Lower leg skin (tissue), 3 donors: ENCODE measurements at regions not wholly inside any gene's neighbourhood (a gene's known extent, or its start where the extent isn't known, plus 50 kb on each side); places are given as distances from the start of the nearest gene placed in this dataset.

Source experiments
- POLR2A ChIP-seq, 2 donors: fragments of 450-650 bp; IDR thresholded peaks; one replicate each; pipeline ENCODE4 v1.6.1; 2016 to 2017; ENCODE audit warnings: antibody characterized with exemption in 2 of 2, mild to moderate bottlenecking in 1 of 2, moderate library complexity in 1 of 2
- TF ChIP-seq, protein P1 (sequence below), 3 donors: fragments of 450-650 bp; IDR thresholded peaks; one replicate each; pipeline ENCODE4 v1.5.1; 2016; ENCODE audit warnings: antibody characterized with exemption in 3 of 3, mild to moderate bottlenecking in 3 of 3, moderate library complexity in 2 of 3

DNA sequence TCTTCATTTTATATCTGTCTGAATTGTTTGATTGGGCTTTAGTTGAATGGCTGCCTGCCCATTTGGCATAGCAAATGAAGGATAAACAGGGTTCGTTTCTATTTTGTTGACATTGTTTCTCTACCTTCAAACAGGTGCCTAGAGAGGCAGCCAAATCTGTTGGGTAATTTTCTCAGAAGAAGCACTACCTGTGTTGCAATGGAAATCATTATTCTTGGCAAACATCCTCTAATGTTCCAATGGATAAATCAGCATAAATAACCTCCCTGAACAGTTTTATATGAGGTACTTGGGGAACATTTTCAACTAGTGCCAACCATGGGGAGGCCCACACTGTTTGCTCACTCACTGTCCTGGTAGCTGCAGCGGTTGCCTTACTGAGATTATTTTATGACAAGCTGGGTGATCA, 64.4 kb upstream of the PLPP4 start:
- TF ChIP-seq, protein P1, sequence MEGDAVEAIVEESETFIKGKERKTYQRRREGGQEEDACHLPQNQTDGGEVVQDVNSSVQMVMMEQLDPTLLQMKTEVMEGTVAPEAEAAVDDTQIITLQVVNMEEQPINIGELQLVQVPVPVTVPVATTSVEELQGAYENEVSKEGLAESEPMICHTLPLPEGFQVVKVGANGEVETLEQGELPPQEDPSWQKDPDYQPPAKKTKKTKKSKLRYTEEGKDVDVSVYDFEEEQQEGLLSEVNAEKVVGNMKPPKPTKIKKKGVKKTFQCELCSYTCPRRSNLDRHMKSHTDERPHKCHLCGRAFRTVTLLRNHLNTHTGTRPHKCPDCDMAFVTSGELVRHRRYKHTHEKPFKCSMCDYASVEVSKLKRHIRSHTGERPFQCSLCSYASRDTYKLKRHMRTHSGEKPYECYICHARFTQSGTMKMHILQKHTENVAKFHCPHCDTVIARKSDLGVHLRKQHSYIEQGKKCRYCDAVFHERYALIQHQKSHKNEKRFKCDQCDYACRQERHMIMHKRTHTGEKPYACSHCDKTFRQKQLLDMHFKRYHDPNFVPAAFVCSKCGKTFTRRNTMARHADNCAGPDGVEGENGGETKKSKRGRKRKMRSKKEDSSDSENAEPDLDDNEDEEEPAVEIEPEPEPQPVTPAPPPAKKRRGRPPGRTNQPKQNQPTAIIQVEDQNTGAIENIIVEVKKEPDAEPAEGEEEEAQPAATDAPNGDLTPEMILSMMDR (IDR thresholded peaks at IDR 0.05): no peak
- no peak for TF ChIP-seq POLR2A (IDR thresholded peaks at IDR 0.05)
